OCI-LY7 (cell line): ENCODE measurements at regions not wholly inside any gene's neighbourhood (a gene's known extent, or its start where the extent isn't known, plus 50 kb on each side); places are given as distances from the start of the nearest gene placed in this dataset.

Experiments
- BruUV-seq: library from RNA; stranded (reverse); fragments of 400-500 nt; replicated peaks from 2 replicates; lab custom pipeline; 2021; lab: Mats Ljungman, UMichigan
- CTCF ChIA-PET: fragments of 300-600 bp; sonication (Branson Sonifier 250); formaldehyde crosslinking; loops from one replicate; lab custom pipeline; 2022; ENCODE audit warnings: antibody characterized with exemption; ENCODE audit not compliant: unreplicated experiment; lab: Charles Lee
- POLR2A ChIA-PET: fragments of 300-600 bp; sonication (Branson Sonifier 250); formaldehyde crosslinking; loops from one replicate; lab custom pipeline; 2022; ENCODE audit warnings: antibody characterized with exemption; lab: Charles Lee
- DNase-seq: peaks from one replicate; pipeline ENCODE4 v3.0.0-alpha.2; 2015; ENCODE audit warnings: low spot score
- H2AFZ ChIP-seq: fragments of 200-600 bp; sonication (generic), shearing (Covaris generic); 2 replicates; pipeline ENCODE4 v1.6.1; 2014; ENCODE audit warnings: mild to moderate bottlenecking, antibody characterized with exemption, low read length, moderate library complexity
- H3K27ac ChIP-seq: fragments of 200-600 bp; sonication (generic); 2 replicates; pipeline ENCODE4 v1.5.1; 2014; ENCODE audit warnings: mixed run types, low read depth, mild to moderate bottlenecking, moderate library complexity, low read length, inconsistent platforms; ENCODE audit not compliant: poor library complexity, severe bottlenecking
- H3K36me3 ChIP-seq: fragments of 200-600 bp; sonication (generic); 2 replicates; pipeline ENCODE4 v1.6.1; 2014; ENCODE audit warnings: mild to moderate bottlenecking, antibody characterized with exemption, low read length, moderate library complexity, mixed read lengths; ENCODE audit not compliant: insufficient read depth
- H3K4me1 ChIP-seq: fragments of 200-600 bp; sonication (generic); 2 replicates; pipeline ENCODE4 v1.5.1; 2014; ENCODE audit warnings: mild to moderate bottlenecking, low read length; ENCODE audit not compliant: insufficient read depth, poor library complexity, severe bottlenecking
- H3K4me2 ChIP-seq: fragments of 200-600 bp; sonication (generic); 2 replicates; pipeline ENCODE4 v1.6.1; 2014; ENCODE audit warnings: mild to moderate bottlenecking, low read length
- H3K4me3 ChIP-seq: fragments of 200-600 bp; sonication (generic); 2 replicates; pipeline ENCODE4 v1.5.1; 2014; ENCODE audit warnings: mild to moderate bottlenecking, low read depth, low read length; ENCODE audit not compliant: poor library complexity, severe bottlenecking
- H3K79me2 ChIP-seq: fragments of 200-600 bp; sonication (generic); 2 replicates; pipeline ENCODE4 v1.6.1; 2016; ENCODE audit warnings: low read depth, mild to moderate bottlenecking, low read length, moderate library complexity, mixed read lengths; ENCODE audit not compliant: insufficient read depth
- H3K9me2 ChIP-seq: fragments of 200-600 bp; sonication (generic); 2 replicates; pipeline ENCODE4 v1.6.1; 2016; ENCODE audit warnings: mild to moderate bottlenecking, low read length, mixed read lengths; ENCODE audit not compliant: insufficient read depth
- H3K9me3 ChIP-seq: fragments of 200-600 bp; sonication (generic); 2 replicates; pipeline ENCODE4 v1.6.1; 2014; ENCODE audit warnings: mild to moderate bottlenecking, mixed run types, low read length, mixed read lengths
- H4K20me1 ChIP-seq: fragments of 200-600 bp; sonication (generic); 2 replicates; pipeline ENCODE4 v1.6.1; 2014; ENCODE audit warnings: mild to moderate bottlenecking, antibody characterized with exemption, low read length, moderate library complexity, mixed read lengths; ENCODE audit not compliant: insufficient read depth
- CTCF ChIP-seq: fragments of 200-600 bp; sonication (generic); conservative IDR thresholded peaks from 2 replicates; pipeline ENCODE4 v1.5.1; 2014; ENCODE audit warnings: mild to moderate bottlenecking, antibody characterized with exemption, low read length, moderate library complexity, mixed read lengths
- EZH2phosphoT487 ChIP-seq: fragments of 200-600 bp; sonication (generic); IDR thresholded peaks from 2 replicates; pipeline ENCODE4 v1.6.1; 2018; ENCODE audit warnings: low read depth, borderline replicate concordance, mild to moderate bottlenecking, mixed run types, antibody characterized with exemption, low read length, moderate library complexity, mixed read lengths
- intact Hi-C: fragments of 100-400 bp; cut with micrococcal nuclease; formaldehyde crosslinking; loops from one replicate; pipeline ENCODE4 v1.10.0; 2022; ENCODE audit not compliant: unreplicated experiment

GRCh38 chr2:181158427-181158826 lies 178.0 kb downstream of the UBE2E3 start:
- Histone ChIP-seq H3K4me2 (no peak overlapping the region), H3K79me2 (no peaks in the 10 kb centered on the region), H2AFZ (no peak overlapping the region), H3K9me2 (no peaks in the 10 kb centered on the region), H3K4me1 (no peaks in the 10 kb centered on the region), H3K9me3 (no peaks in the 10 kb centered on the region), H3K36me3 (no peaks in the 10 kb centered on the region), H3K4me3 (no peak overlapping the region), H4K20me1 (no peaks in the 10 kb centered on the region), H3K27ac (no peak overlapping the region)
- TF ChIP-seq EZH2phosphoT487 (no peak), CTCF (no peak)
- no peak for DNase-seq
- BruUV-seq = no TSS peak
- POLR2A ChIA-PET = no interaction called here
- intact Hi-C loops = no loop called here
- CTCF ChIA-PET = no interaction called here

DNA sequence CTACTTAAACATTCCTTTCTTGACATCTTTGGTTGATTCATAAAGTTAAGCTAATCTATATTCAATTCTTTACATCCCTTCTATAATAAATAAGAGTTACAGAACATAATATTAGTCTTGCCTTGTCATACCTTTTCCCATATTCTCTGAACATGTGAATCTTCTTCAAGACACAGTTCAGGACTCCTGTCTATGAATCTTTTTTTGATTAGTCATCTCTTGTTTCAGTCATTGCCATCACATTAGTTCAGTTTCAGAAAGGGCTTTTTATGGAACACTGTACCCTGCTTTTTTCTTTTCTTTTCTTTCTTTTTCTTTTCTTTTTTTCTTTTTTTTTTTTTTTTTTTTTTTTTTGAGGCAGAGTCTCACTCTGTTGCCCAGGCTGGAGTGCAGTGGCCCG lies 181.2 kb downstream of the UBE2E3 start:
- intact Hi-C loops = no loop called here
- POLR2A ChIA-PET = no interaction called here
- no peaks in the 10 kb centered on the region for H3K9me2 ChIP-seq
- peaks cover 13% of the 10 kb centered on the region for H3K4me1 ChIP-seq
- TF ChIP-seq CTCF = no peak
- no peak for TF ChIP-seq EZH2phosphoT487
- H3K4me3 ChIP-seq = no peak overlapping the region
- H3K79me2 ChIP-seq = no peaks in the 10 kb centered on the region
- no peak overlapping the region for H3K4me2 ChIP-seq
- H2AFZ ChIP-seq = no peak overlapping the region
- no peak for DNase-seq
- BruUV-seq = no TSS peak
- CTCF ChIA-PET = no interaction called here
- H3K36me3 ChIP-seq = no peaks in the 10 kb centered on the region
- no peak overlapping the region for H3K27ac ChIP-seq
- no peaks in the 10 kb centered on the region for H4K20me1 ChIP-seq
- no peaks in the 10 kb centered on the region for H3K9me3 ChIP-seq

- ChIA-PET POLR2A (interaction anchor here (0.6 kb wide), 1 partner anchor 35 kb away, joined by 3 read pairs; no protein-coding TSS in a partner anchor), CTCF (no interaction called here)
- no TSS peak for BruUV-seq
- no peak for TF ChIP-seq EZH2phosphoT487
- TF ChIP-seq CTCF = no peak
- Histone ChIP-seq H4K20me1 (no peaks in the 10 kb centered on the region), H3K36me3 (no peaks in the 10 kb centered on the region), H3K79me2 (no peaks in the 10 kb centered on the region), H3K4me3 (no peak overlapping the region), H3K9me3 (no peaks in the 10 kb centered on the region), H3K4me2 (no peak overlapping the region), H2AFZ (no peak overlapping the region), H3K4me1 (peaks cover 13% of the 10 kb centered on the region), H3K27ac (no peak overlapping the region), H3K9me2 (no peaks in the 10 kb centered on the region)
- no peak for DNase-seq
- intact Hi-C loops = no loop called here
These were observed 182.7 kb downstream of the UBE2E3 start for GRCh38 chr2:181163139-181163538.
